Loucy (cell line): ENCODE measurements at regions not wholly inside any gene's neighbourhood (a gene's known extent, or its start where the extent isn't known, plus 50 kb on each side); places are given as distances from the start of the nearest gene placed in this dataset.

Experiments
- EZH2phosphoT487 ChIP-seq: fragments of 200-600 bp; IDR thresholded peaks from 2 replicates; pipeline ENCODE4 v1.6.1; 2018; ENCODE audit warnings: antibody characterized with exemption, mild to moderate bottlenecking, moderate library complexity, borderline replicate concordance
- TF ChIP-seq, protein P1 (sequence below): fragments of 200-600 bp; sonication (generic); conservative IDR thresholded peaks from 2 replicates; pipeline ENCODE4 v1.5.1; 2014; ENCODE audit warnings: mild to moderate bottlenecking, antibody characterized with exemption, low read length

DNA sequence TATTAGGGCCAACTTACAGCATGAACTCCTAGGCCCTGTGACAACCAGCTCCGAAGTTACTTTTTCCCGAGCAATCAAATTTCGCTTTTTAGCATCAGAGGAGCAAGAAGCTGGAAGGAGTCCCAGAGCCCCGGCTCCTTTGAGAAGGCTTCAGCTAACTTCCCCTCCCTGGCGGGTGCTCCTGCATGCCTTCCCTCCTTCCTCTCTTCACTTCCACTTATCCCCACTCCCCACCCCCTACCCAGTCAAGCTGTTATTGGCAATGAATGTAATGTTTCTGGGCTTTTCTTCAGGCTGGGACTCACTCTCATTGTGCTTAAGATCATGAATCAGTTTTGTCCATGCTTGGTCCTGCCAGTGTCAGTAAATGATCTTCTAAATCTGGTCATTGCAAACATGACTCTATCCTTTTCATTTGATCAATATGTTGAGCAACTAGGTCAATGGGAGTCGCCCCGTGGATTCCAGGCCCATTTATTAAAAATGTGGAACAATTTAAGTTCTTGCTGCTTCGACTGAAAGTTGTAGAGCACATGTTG, 94.5 kb upstream of the TSPAN2 start:
- TF ChIP-seq, protein P1, sequence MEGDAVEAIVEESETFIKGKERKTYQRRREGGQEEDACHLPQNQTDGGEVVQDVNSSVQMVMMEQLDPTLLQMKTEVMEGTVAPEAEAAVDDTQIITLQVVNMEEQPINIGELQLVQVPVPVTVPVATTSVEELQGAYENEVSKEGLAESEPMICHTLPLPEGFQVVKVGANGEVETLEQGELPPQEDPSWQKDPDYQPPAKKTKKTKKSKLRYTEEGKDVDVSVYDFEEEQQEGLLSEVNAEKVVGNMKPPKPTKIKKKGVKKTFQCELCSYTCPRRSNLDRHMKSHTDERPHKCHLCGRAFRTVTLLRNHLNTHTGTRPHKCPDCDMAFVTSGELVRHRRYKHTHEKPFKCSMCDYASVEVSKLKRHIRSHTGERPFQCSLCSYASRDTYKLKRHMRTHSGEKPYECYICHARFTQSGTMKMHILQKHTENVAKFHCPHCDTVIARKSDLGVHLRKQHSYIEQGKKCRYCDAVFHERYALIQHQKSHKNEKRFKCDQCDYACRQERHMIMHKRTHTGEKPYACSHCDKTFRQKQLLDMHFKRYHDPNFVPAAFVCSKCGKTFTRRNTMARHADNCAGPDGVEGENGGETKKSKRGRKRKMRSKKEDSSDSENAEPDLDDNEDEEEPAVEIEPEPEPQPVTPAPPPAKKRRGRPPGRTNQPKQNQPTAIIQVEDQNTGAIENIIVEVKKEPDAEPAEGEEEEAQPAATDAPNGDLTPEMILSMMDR: no peak
- no peak for TF ChIP-seq EZH2phosphoT487
